Gastroesophageal sphincter (tissue), 3 donors: ENCODE measurements at regions not wholly inside any gene's neighbourhood (a gene's known extent, or its start where the extent isn't known, plus 50 kb on each side); places are given as distances from the start of the nearest gene placed in this dataset.

Source experiments
- POLR2AphosphoS5 ChIP-seq: sonication (generic); formaldehyde crosslinking; IDR thresholded peaks from one replicate; pipeline ENCODE4 v1.6.1; 2017; ENCODE audit warnings: antibody characterized with exemption
- TF ChIP-seq, protein P1 (sequence below), 4 experiments: fragments of 200-600 bp in 2 of 4; fragments of 450-650 bp in 2 of 4; sonication (generic) in 1 of 4; IDR thresholded peaks; one replicate each; pipeline ENCODE4 v1.5.1; 2017 to 2019; ENCODE audit warnings: antibody characterized with exemption in 4 of 4, mild to moderate bottlenecking in 2 of 4, moderate library complexity in 2 of 4

DNA sequence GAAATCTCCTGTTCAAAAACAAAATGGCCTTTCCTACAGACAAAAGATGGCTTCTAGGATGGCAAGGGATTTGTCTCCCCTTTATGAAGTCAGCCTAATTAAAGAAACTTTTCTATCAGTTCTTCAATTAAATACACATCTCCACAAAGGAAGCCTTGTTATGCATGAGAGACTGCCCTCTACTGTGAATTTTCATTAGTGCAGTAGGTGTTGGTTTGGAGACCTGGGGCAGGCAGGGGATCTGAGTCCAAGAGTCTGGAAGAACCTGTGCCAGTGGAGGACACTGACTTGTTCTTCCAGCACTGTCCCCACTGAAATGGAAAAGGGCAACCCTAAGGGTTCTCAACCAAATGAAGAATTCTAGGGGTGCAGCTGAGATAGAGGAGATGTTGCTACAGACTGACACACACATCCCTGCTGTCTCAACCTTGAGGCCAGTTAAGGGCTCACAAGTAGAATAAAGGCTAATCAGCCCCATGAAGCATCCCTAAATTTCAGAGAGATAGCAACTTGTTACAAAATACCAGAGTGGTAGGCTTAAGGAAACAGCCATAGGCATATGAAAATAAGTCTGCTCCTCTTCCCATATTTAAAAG, 174.0 kb upstream of the PRICKLE2 start:
- TF ChIP-seq, protein P1, sequence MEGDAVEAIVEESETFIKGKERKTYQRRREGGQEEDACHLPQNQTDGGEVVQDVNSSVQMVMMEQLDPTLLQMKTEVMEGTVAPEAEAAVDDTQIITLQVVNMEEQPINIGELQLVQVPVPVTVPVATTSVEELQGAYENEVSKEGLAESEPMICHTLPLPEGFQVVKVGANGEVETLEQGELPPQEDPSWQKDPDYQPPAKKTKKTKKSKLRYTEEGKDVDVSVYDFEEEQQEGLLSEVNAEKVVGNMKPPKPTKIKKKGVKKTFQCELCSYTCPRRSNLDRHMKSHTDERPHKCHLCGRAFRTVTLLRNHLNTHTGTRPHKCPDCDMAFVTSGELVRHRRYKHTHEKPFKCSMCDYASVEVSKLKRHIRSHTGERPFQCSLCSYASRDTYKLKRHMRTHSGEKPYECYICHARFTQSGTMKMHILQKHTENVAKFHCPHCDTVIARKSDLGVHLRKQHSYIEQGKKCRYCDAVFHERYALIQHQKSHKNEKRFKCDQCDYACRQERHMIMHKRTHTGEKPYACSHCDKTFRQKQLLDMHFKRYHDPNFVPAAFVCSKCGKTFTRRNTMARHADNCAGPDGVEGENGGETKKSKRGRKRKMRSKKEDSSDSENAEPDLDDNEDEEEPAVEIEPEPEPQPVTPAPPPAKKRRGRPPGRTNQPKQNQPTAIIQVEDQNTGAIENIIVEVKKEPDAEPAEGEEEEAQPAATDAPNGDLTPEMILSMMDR (IDR thresholded peaks at IDR 0.05) = peak; percentile 63 to 86 (median 82)
- TF ChIP-seq POLR2AphosphoS5 = no peak
